ENCODE measurements at regions not wholly inside any gene's neighbourhood (a gene's known extent, or its start where the extent isn't known, plus 50 kb on each side); places are given as distances from the start of the nearest gene placed in this dataset.

GRCh38 chr6:14652536-14652935 is 535.0 kb downstream of the CD83 start:
- TF ChIP-seq CTCF (IDR thresholded peaks at IDR 0.05) (no peak), POLR2A (IDR thresholded peaks at IDR 0.05) (no peak), EP300 (IDR thresholded peaks at IDR 0.05) (no peak), POLR2AphosphoS5 (IDR thresholded peaks at IDR 0.05) (no peak)

Measured in sigmoid colon (tissue), 4 donors.